ENCODE measurements at regions not wholly inside any gene's neighbourhood (a gene's known extent, or its start where the extent isn't known, plus 50 kb on each side); places are given as distances from the start of the nearest gene placed in this dataset.
A peak's percentile ranks its signal among the peaks of the same experiment; 100 is the strongest.

DNA sequence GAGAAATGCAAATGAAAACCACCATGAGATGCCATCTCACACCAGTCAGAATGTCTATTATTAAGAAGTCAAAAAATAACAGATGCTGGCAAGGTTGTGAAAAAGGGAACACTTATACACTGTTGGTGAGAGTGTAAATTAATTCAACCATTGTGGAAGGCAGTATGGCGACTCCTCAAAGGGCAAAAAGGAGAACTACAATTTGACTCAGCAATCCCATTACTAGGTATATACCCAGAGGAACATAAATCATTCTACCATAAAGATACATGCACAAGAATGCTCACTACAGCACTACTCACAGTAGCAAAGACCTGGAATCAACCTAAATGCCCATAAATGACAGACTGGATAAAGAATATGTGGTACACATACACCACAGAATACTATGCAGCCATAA lies 161.1 kb upstream of the PDGFD start:
- no peak for DNase-seq

DNA sequence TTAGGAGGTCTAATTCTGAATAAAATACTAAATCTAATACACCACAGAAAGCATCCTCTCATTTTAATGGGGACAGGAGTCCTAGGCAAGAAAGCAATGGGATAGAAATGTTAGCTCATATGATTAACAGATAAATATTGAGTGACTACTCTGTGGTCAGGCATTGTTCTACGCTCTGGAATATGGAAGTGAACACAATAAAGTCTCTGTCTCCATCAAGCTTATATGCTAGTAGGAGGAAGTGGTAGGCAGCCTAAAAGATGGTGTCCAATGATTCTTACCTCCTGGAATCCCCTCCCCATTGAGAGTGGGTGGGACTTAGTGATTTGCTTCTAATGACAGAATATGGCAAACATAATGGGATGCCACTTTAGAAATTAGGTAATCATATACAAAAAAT lies 160.3 kb upstream of the PDGFD start:
- DNase-seq, result no peak

DNA sequence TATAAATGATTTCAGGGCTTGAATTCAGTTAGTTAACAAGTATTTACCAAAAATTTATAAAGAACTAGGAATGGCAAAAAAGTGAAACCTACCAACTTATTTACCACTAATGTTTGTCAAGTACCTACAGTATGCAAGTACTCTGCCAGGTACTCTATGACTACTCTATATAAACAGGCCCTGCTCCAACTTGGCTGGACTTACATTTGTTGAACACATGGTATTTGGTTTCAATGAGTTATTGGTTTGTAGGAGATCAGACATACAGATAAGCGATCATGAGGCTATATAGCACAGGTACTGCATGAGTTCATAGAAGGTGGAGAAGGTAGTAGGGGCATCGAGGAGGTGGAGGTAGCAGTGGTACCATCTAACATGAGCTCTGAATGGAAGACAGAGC lies 159.9 kb upstream of the PDGFD start:
- DNase-seq, result no peak

DNA sequence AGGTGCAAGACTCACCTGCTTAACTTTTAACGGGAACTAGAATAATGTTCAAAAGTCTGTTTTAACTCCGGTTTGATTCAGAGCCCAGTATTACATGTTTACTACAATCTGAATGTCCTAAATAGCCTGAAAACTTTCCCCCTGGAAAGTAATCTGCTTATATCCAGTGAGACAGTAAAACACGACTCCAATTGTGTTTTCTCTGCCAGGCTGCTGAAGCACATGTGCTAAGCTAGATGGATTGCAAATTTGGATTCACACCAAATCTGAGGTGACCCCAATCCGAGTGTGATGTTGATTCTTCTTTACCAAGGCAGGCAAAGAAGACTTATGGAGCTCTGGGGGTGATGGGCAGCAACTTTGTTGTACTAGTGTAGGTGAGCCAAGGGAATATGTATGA lies 158.7 kb upstream of the PDGFD start:
- no peak for DNase-seq

DNA sequence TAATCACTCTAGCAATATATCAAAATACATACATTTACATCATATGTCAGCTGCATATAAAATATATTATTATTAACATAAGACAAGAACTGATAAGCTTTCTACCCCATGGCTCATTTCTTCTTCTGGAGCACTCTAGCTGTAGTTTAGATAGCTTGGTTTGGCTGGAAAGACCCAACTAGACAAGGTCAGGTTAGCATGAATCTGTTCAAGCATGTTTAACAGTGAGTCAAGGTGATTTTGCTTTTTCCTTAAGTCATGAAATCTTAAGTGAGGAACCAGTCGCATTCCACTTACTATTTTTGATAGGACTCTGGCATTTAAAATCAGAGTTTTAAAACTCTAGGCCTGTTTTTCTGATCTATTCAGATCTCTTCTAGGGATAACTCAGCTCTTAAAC lies 157.0 kb upstream of the PDGFD start:
- DNase-seq, result no peak

DNA sequence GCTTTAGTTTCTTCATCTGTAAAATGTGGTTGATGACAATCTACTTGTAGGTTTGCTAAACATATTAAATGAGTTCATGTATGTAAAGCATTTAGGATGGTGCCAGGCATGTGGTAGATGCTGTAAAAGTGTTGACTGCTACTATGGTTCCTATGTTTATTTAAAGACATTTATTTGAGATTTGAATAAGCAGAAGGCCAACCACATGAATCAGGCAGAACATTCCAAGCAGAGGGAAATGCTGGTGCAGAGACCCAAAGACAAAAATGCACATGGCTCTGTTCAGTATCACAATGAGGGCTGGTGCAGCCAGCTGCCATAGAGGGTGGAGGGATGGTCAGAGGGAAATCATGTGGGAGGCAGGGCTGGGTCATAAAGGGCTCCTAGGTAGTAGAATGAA lies 156.2 kb upstream of the PDGFD start:
- DNase-seq, result no peak

DNA sequence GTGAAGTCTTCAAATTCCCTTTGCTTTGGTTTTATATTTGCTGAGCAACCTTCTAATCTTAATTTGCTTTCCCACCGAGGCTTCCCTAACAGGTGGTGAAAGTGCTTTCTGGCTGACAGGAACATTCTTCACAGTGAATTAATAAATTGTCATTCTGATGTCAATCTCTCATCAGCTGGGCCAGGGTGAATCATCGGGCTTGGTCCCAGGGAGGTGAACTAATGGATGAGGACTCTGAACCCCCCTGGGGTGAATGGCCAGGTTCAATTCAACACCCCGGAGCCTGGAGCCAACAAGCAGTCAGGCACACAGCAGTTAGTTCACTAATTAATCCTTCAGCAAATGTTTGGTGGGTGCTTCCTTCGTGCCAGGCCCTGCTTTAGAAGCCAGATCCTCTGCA lies 155.4 kb upstream of the PDGFD start:
- no peak for DNase-seq

DNA sequence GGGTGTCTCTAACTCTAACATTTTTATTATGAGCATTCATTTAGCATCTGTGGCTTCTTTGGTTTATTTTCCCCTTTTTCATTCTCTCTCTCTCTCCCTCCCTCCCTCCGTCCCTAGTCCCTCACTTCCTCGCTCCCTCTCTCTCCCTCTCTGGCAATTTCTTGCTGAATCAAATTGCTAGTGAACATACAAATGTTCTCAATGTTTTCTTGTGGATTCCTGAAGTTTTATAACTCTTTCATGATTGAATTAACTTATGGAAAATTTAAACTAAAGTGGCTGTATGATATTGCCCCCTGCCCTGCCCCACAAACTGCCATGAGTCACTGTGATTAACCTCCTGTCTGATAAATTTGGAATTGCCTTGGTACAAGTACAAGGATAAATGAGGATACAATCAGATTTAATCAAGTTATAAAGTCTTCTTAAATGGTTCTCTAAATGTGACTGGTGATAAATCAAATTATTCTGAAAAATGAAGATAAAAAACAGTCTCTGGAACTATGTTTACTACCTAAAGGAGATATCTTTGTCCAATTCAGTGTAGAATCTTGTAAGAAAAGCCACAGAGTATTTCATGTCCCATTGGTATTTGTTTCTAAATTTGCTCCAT lies 143.0 kb upstream of the PDGFD start:
- no peak for DNase-seq

DNA sequence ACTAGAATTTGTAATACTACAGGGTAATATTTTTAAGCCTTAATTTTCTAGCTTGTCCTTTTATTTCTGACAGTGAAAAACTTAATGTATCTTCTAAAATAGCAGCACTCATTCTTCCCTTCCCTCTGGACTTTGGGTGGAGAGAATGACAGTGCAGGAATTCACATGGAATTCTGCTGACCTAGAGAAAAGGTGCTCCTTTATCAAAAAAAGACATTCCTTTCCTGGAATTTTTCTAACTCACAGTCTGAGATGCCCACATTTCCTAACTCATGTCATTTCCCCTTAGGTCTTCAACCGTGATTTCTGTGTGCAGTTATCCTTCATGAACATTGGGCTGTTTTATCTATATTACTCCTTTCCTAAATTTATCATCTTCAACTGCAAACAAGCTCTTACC lies 137.8 kb upstream of the PDGFD start:
- no peak for DNase-seq

DNA sequence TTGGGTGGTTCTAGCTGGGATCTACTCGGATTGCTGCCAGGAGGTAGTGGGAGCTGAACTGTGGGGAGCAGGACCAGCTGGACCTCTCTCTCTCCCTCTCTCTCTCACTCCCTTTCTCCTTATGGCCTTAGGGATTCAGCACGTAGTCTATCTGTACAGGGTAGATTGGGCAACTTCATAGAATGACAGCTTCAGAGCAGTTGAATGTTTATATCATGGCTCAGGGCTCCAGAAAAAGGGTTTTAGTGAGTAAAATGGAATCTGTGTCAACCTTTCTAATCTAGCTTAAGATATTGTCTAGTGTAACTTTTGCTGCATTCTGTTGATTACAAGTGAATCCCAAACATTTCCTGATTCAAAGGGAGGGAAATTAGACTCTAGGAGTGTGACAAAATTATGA lies 127.7 kb upstream of the PDGFD start:
- DNase-seq, result no peak

DNA sequence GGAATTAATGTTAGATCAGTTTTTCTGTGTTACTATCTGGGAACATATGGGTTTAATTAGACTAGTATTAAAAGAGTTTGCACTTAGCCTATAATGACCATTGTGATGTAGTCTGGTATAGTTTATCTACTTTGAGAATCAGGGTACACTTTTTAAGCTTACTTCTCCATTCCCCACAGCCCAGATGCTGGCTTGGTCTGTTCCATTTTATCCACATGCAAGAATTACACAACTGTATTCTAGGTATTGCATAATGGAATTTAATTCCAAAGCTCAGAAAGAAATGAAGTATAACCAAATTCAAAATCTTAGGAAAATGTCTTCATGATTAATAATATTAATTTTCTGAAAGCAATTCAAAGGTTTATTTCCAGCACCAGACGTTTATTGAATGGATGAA lies 122.2 kb upstream of the PDGFD start:
- no peak for DNase-seq

DNA sequence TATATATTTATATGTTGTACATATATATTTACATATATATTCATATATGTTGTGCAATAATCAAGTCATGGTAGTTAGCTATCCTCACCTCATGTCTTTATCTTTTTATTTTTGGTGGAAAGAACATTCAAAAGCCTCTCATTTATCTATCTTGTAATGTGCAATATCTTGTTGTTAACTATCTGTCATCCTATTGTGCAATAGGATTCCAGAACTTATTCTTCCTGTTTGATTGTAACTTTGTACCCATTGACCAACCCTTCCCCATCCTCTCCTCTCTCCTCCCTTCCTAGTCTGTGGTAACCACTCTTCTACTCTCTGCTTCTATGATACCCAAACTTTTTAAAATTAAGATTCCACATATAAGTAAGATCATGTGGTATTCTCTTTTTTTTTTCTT lies 115.6 kb upstream of the PDGFD start:
- DNase-seq, result no peak

DNA sequence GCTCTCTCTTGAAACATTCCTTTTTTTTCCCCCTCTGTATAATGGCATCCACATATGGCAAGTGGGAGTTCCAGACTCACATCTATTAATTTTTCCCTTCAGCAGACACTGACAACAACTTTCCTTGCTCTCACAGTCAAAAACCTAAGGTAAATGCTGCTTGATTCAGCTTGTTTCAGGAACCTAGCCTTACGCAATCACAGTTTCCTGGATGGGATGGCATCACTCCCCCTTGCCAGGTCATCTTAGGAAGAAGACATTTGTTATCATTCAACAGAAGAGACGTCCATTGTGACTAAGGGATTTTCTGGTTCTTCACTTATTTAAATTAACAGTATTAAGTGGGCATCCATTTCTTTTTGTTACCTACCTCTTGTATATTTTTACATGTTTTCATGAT lies 112.0 kb upstream of the PDGFD start:
- no peak for DNase-seq

DNA sequence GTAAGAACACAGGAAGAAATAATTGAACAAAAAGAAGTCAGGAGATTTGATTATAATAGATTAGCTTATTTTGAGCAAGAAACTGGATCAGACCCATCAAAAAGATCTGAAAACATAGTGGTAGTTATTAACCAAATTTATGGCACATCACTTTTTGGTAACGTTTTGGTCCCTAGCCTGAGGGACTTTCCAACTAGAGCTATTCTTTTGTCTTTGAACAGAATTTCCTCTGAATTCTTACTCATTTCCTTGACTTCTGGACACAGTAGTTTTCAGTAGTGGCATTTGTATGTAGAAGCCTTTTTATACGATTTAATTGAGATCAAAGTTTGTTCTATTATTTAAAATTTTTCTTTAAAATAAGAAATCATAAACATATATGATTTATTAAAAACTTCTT lies 96.5 kb upstream of the PDGFD start:
- no peak for DNase-seq

DNA sequence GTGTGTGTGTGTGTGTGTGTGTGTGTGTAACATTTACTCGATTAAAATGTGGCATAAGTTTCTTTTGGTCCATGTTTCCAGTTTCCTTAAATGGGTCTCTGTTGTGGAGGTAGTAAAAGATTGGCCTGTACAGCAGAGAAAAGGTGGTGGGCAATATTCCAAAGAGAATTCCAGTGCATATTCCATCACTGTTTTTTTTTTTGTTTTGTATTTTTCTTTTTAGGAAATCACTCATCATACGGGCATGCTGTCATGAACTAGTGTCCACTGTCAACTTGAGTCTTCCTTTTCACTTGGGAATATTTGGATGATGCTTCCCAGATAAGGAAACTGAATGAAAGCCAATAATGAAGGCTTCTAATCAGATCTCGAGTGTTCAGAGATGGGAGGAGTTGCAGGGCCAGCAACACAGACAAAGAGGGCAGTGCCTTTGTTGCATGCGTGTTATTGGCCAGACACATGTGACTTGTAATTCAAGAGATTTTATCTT lies 95.2 kb upstream of the PDGFD start:
- no peak for DNase-seq

DNA sequence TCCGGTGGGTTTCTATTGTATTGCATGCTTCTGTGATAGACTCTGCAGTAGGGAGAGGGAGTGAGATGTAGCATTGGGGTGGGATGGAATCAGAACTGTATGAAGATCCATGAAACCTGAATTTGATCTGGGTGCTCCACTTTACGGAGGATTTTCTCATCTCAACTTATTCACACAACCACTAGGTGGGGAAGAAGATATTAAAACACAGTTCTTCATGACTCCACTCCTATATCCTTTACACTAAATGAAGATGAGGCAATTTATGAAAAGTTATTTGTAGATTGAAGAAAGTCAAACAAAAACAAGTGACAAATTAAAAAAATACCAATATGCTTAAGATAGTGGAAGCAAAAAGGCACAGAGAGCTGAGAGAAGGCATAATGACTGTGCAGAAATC lies 92.6 kb upstream of the PDGFD start:
- no peak for DNase-seq

DNA sequence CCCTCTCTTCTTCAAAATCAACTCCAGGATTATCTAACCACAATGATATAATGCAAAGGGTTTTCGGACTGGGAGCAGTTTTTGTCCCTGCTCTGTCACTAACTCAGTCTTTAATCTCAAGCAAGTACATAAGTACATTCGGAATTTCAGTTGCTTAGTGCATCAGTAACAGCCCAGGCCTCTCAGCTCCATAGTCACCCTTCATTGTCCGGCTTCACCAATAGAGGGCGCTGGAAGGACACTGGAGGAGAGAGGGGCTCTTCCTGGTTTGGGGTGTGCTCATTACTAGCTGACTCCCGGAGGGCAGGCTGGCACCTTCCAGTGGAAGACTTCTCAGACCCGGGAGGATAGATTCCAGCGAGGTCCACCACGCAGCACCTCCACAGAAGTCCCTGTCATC lies 90.4 kb upstream of the PDGFD start:
- peak in 1 of 2 donors; percentile 7 for DNase-seq

DNA sequence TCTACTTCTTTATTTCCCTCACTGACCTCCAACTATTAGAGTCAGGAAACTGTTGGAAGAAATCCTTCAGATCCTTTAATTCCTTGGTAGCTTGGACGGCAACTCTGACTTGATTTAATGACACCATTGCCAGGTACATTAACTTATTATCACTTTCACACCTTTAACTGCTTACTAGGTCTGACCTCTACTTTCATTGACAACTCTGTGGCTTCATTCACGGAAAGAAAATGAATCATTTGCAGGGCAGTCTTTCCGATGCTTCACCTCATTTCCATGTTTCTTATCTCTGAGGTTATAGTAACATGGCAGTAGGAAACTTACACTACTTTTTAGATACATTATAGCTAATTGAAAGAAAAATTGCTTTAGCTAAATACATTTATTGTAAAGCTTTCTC lies 82.6 kb upstream of the PDGFD start:
- no peak for DNase-seq

DNA sequence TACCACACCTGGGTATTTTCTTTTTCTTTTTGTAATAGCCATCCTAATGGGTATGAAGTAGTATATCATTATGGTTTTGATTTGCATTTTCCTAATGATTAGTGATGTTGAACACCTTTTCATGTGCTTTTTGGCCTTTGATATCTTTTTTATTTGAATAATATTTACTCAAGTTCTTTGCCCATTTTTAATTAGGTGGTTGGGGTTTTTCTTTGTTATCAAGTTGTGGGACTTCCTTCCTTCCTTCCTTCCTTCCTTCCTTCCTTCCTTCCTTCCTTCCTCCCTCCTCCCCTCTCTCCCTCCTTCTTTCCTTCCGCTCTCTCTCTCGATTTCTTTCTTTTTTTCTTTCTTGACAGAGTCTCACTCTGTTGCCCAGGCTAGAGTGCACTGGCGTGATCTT lies 75.0 kb upstream of the PDGFD start:
- no peak for DNase-seq

DNA sequence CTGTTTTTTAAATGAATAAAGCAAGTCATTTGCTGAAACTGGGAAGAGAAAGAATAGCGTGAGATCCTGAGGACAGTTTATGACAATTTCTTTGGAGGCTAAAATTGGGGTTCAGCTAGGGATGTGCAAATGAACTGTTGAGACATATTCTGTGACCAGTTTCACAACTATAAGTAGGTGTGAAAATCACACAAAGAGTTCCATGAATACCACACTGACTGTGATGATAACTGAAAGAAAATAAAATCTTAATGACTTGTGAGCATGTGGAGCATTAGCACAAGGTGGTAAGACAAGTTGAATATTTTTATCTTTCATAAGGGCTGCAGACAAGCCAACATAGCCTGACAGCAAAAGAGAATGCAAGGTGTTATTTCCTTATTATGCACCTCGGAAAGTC lies 61.1 kb upstream of the PDGFD start:
- DNase-seq, result no peak

DNA sequence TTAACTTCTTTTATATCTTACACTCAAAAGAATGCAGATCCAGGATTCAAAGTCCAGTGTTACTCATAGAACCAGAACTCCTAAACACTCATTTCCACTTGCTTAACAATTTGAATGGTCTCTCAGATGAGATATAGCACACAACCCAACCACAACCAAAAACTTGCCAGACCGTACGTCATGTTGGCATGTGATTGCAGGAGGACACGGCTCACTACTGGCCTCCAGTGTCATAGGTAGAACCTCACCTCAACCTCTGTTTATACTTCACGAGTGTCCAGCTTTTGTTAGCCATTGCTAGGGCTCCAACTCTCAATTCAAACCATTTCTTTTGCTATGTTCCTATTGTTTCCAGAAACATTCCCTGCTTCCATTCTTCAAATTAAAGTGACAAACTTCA lies 58.5 kb upstream of the PDGFD start:
- DNase-seq, result no peak

DNA sequence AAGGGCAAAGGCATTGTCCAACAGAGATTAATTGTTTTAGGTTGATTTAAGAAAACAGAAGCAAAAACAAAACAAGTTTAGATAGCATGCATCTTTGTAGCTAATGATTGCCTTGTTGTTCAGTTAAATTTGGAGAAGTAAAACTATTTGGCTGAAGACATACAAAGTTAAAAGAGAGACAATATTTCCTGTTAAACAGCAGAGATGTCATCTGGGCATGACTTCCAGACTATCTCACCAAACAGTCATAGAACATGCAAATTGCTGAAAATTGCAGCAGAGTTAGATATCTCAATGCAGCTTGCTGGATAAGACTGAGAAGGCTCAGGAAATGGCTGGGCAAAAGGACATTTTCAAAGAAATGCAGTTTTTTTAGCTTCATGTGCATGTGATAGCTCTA lies 57.5 kb upstream of the PDGFD start:
- no peak for DNase-seq

DNA sequence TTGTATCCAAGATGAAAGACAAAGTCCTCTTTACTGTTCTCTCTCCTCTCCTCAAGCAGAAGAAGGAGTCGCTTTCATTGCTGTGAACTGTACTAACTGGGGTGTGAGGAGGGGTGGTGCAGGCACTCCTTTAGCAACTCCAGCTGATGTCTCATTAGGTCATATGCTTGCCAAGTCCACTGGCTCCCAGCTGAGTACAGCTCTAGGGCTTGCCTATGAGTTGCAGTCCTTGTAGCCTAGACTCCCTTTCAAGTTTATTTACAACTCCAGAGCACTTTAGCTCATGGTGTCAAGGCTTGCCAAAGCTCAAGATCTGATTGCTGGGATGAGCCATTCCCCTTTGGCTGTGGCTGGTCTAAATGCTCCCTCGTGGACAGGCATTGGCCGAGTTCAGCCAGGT lies 55.1 kb upstream of the PDGFD start:
- no peak for DNase-seq

DNA sequence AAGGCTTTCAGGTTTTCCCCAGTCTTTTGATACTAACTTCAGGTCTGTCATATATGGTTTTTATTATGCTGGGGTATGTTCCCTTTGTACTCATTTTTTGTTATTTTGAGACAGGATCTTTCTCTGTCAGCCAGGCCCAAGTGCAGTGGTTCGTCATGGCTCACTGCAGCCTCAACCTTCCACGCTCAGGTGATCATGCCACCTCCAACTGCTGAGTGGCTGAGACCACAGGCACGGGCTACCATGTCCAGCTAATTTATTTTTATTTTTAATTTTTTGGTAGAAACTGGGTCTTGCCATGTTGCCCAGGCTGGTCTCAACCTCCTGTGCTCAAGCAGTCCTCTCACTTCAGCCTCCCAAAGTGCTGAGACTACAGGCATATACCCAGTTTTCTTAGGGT lies 50.6 kb upstream of the PDGFD start:
- no peak for DNase-seq
